Chondrocyte (in vitro differentiated cells): ENCODE measurements at regions not wholly inside any gene's neighbourhood (a gene's known extent, or its start where the extent isn't known, plus 50 kb on each side); places are given as distances from the start of the nearest gene placed in this dataset.

Experiments used
- DNase-seq: peaks from one replicate; pipeline ENCODE4 v3.0.0; 2021; ENCODE audit warnings: mixed read lengths, low spot score
- H3K27ac Mint-ChIP-seq: one replicate; pipeline ENCODE4 v1.8.0; 2021; ENCODE audit warnings: mild to moderate bottlenecking, moderate library complexity, mixed read lengths; ENCODE audit not compliant: unreplicated experiment
- H3K27me3 Mint-ChIP-seq: 2 replicates; pipeline ENCODE4 v1.8.0; 2021; ENCODE audit warnings: low read depth, mixed read lengths
- H3K36me3 Mint-ChIP-seq: 2 replicates; pipeline ENCODE4 v1.8.0; 2021; ENCODE audit warnings: low read depth, mixed read lengths
- H3K4me1 Mint-ChIP-seq: 2 replicates; pipeline ENCODE4 v1.8.0; 2021; ENCODE audit warnings: low read depth, mild to moderate bottlenecking, mixed read lengths
- H3K4me3 Mint-ChIP-seq: one replicate; pipeline ENCODE4 v1.8.0; 2021; ENCODE audit warnings: mild to moderate bottlenecking, moderate library complexity, mixed read lengths; ENCODE audit not compliant: unreplicated experiment
- H3K9me3 Mint-ChIP-seq: 2 replicates; pipeline ENCODE4 v1.8.0; 2021; ENCODE audit warnings: low read depth, mixed read lengths
- TF ChIP-seq, protein P1 (sequence below): fragments of 200-600 bp; sonication (generic); IDR thresholded peaks from 2 replicates; pipeline ENCODE4 v1.5.0; 2021; ENCODE audit warnings: antibody characterized with exemption, mild to moderate bottlenecking, moderate library complexity

DNA sequence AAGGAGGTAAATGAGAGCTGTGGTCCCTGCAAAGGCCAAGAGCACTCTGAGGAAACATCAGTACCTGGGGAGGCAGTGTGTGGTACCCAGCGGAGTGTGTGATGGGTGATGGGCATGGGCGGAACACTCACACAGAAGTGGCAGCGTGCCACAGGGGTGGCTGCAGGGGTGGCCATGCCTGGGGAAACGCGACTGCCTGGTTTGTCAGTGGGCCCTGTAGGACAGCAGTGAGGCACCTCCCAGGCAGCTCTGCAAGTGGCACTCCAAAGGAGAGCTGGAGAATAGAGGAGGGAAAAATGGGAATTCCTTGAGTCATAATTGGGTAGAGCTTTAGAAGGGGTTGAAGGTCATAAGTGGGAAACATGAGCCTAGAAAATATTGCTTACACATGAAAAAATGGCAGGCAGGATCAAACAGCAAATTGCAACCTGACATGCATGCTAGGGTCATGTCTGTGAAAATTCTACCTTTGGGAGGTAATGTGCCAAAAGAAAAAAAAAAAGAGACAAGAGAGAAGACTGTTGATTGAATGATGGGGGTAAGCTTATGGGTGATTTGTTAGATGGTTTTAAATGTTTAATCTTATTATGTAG lies 138.4 kb downstream of the RPLP1 start:
- H3K27me3 Mint-ChIP-seq = peaks cover 9% of the 10 kb centered on the region
- no peaks in the 10 kb centered on the region for H3K36me3 Mint-ChIP-seq
- no peak overlapping the region for H3K4me3 Mint-ChIP-seq

DNA sequence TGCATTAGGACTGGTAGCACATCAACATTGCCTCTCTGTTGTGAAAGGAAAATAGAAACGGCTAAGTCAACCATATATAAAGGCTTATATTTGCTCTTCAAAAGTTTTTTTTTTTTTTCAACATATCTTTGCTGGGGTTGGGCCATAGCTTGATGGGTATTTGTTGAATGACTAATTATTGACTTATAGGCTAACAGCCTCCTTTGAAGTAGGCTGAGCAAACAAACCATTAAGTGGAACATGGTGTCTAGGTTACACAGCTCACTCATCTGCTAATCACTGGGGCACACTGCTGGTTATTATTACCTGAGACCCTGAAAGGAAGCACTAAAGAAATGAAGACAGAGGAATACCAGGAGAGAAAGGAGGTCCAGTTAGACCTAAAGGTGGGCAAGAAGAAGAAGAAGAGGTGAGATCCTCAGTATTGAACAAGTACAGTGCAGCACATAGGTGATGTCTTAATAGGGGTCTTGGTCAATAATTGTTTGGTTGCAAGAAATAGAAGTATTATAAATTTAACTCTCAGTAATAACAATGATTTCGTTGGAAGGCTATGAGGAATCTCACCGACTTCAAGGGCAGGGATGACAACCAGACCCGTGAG lies 139.4 kb downstream of the RPLP1 start:
- peaks cover 25% of the 10 kb centered on the region for H3K4me1 Mint-ChIP-seq
- H3K27me3 Mint-ChIP-seq = peaks cover 11% of the 10 kb centered on the region
- no peaks in the 10 kb centered on the region for H3K36me3 Mint-ChIP-seq
- no peak for DNase-seq
- H3K9me3 Mint-ChIP-seq = no peaks in the 10 kb centered on the region
- H3K4me3 Mint-ChIP-seq = no peak overlapping the region
- TF ChIP-seq, protein P1, sequence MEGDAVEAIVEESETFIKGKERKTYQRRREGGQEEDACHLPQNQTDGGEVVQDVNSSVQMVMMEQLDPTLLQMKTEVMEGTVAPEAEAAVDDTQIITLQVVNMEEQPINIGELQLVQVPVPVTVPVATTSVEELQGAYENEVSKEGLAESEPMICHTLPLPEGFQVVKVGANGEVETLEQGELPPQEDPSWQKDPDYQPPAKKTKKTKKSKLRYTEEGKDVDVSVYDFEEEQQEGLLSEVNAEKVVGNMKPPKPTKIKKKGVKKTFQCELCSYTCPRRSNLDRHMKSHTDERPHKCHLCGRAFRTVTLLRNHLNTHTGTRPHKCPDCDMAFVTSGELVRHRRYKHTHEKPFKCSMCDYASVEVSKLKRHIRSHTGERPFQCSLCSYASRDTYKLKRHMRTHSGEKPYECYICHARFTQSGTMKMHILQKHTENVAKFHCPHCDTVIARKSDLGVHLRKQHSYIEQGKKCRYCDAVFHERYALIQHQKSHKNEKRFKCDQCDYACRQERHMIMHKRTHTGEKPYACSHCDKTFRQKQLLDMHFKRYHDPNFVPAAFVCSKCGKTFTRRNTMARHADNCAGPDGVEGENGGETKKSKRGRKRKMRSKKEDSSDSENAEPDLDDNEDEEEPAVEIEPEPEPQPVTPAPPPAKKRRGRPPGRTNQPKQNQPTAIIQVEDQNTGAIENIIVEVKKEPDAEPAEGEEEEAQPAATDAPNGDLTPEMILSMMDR = no peak
- no peak overlapping the region for H3K27ac Mint-ChIP-seq

More for the DNA sequence above, 138.4 kb downstream of the RPLP1 start:
- Mint-ChIP-seq H3K9me3 (no peaks in the 10 kb centered on the region), H3K4me1 (peaks cover 24% of the 10 kb centered on the region), H3K27ac (no peak overlapping the region)
- TF ChIP-seq, protein P1 = no peak
- DNase-seq = no peak

DNA sequence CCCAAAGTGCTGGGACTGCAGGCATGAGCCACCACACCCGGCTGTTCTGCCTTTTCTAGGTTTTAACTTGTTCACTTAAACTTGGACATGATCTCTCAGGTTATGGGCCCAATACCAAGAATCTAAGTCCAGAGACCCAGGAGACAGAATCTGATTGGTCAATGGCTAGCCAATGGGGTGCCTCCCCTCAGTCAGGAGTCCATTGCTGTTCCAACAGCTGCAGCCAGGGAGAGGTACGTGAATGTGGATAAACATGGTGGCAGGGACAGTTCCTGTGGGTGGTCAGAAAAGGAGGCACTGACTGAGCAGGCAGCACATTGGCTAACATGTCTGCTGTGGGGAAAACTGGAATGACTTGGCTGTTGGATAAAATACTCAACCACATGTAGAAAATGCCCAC lies 140.3 kb downstream of the RPLP1 start:
- TF ChIP-seq, protein P1 = peak; percentile 33
- DNase-seq = no peak
- Mint-ChIP-seq H3K4me3 (no peak overlapping the region), H3K27ac (no peak overlapping the region), H3K4me1 (peaks cover 25% of the 10 kb centered on the region), H3K27me3 (peaks cover 13% of the 10 kb centered on the region), H3K36me3 (no peaks in the 10 kb centered on the region), H3K9me3 (peaks cover 3% of the 10 kb centered on the region)

DNA sequence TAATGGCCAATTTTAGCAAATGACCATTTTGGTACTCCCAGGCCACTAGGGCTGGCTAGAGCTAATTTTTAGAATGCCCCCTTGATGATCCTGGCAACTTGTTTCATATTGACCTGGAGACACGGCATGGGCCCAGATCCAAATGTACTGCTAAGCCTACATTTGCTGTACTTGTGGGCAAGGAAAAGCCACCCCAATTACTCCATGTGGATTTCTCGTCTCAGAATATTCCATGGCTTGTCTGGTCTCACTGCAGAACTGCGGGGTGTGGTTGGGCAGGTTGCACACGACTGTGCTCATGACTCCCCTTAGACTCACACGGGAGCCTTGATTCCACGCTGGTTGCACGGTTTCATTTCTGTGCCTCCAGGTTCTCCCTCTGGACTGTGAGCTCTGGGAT lies 140.9 kb downstream of the RPLP1 start:
- TF ChIP-seq, protein P1 = no peak
- no peak for DNase-seq
- Mint-ChIP-seq H3K36me3 (no peaks in the 10 kb centered on the region), H3K9me3 (peaks cover 3% of the 10 kb centered on the region), H3K27ac (no peak overlapping the region), H3K27me3 (peaks cover 14% of the 10 kb centered on the region), H3K4me1 (peaks cover 25% of the 10 kb centered on the region), H3K4me3 (no peak overlapping the region)

DNA sequence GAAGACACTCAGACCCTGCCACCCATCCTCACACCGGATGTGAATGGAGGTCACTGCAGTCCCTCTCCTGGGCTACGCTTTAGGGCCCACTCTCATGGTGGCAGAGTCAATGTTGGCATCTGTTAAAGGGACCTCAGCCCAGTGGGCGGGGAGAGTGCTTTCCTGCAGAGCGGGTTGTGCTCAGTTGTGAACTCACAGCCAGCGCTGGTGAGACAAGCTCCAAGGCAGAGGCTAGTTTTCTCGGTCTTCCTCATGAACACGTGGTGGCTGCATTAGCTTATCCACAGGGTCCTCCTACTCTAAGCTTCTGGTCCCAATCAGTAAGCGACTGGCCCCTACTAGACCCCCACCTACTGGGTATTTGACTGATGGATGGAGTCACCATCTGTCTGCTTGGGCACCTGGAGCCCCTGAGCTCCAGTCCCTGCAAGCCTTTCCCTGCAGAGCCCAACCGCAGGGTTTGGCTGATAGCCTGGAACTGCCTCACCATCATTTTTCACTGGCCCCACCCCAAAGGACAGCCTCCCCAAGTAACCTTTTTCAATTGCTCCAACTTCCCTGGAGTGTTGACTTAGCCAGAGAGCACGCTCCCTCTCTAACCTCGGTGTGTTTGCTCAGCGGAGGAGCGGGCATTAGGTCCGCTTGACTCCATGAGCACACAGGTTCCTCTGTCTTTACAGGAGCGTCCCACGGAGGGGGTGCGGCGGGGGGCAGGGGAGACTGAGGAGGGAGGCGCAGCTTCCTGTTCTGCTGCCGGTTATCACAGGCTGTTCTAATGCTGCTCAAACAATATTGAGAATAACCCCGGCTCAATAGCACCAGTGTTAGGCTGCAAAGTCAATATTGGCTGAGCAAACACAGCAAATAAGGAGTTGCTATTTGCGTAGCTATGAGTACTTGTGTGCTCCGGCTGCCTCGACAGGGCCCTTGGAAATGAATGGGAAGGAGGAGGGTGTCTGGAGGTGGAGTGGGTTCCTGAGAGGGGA lies 141.7 kb downstream of the RPLP1 start:
- Mint-ChIP-seq H3K4me3 (peak overlapping the region; percentile 47), H3K27me3 (peaks cover 21% of the 10 kb centered on the region), H3K36me3 (no peaks in the 10 kb centered on the region), H3K9me3 (peaks cover 3% of the 10 kb centered on the region), H3K27ac (peak overlapping the region; percentile 82), H3K4me1 (peaks cover 25% of the 10 kb centered on the region)
- TF ChIP-seq, protein P1 = no peak
- DNase-seq = no peak
